Activated naive CD4-positive, alpha-beta T cell treated with anti-CD3 and anti-CD28 coated beads for 36 hours (primary cell): ENCODE measurements at regions not wholly inside any gene's neighbourhood (a gene's known extent, or its start where the extent isn't known, plus 50 kb on each side); places are given as distances from the start of the nearest gene placed in this dataset.
"Not testable (repeated sequence)": the region's sequence is repeated elsewhere in the genome, so short reads cannot be mapped to it uniquely, and the experiment has no call there.

Experiments used
- CTCF ChIA-PET: fragments of 350-600 bp; sonication (Branson Sonifier 250); formaldehyde crosslinking; loops from one replicate; lab custom pipeline; 2021; ENCODE audit warnings: antibody characterized with exemption; lab: Charles Lee
- DNase-seq: peaks from one replicate; pipeline ENCODE4 v3.0.0-alpha.2; 2020
- H3K27ac Mint-ChIP-seq: one replicate; pipeline ENCODE4 v1.8.0; 2021; ENCODE audit warnings: mild to moderate bottlenecking, mixed read lengths
- H3K27me3 Mint-ChIP-seq: one replicate; pipeline ENCODE4 v1.8.0; 2021; ENCODE audit warnings: low read depth, mixed read lengths
- H3K36me3 Mint-ChIP-seq: one replicate; pipeline ENCODE4 v1.8.0; 2021; ENCODE audit warnings: low read depth, mixed read lengths
- H3K4me1 Mint-ChIP-seq: one replicate; pipeline ENCODE4 v1.8.0; 2021; ENCODE audit warnings: low read depth, mixed read lengths
- H3K4me3 Mint-ChIP-seq: one replicate; pipeline ENCODE4 v1.8.0; 2021; ENCODE audit warnings: mild to moderate bottlenecking, moderate library complexity, mixed read lengths
- H3K9me3 Mint-ChIP-seq: one replicate; pipeline ENCODE4 v1.8.0; 2021; ENCODE audit warnings: mixed read lengths
- intact Hi-C: fragments of 100-400 bp; cut with micrococcal nuclease; formaldehyde crosslinking; loops from one replicate; pipeline ENCODE4 v1.15.1; 2023

GRCh38 chr10:27383595-27384542 is 120.2 kb upstream of the RAB18 start:
- H3K27me3 Mint-ChIP-seq, result peaks cover 22% of the 10 kb centered on the region
- H3K36me3 Mint-ChIP-seq, result no peaks in the 10 kb centered on the region
- H3K4me3 Mint-ChIP-seq, result no peak overlapping the region
- peaks cover 3% of the 10 kb centered on the region for H3K9me3 Mint-ChIP-seq
- DNase-seq, result no peak
- H3K27ac Mint-ChIP-seq, result no peak overlapping the region
- intact Hi-C loops, result no loop called here
- CTCF ChIA-PET, result no interaction called here
- H3K4me1 Mint-ChIP-seq, result no peaks in the 10 kb centered on the region

- H3K9me3 Mint-ChIP-seq, result peaks cover 3% of the 10 kb centered on the region
- intact Hi-C loops, result no loop called here
- CTCF ChIA-PET, result interaction anchor here (0.8 kb wide), 1 partner anchor 159 kb away, joined by 3 read pairs; no protein-coding TSS in a partner anchor
- no peaks in the 10 kb centered on the region for H3K4me1 Mint-ChIP-seq
- H3K36me3 Mint-ChIP-seq, result no peaks in the 10 kb centered on the region
- H3K27me3 Mint-ChIP-seq, result peaks cover 22% of the 10 kb centered on the region
- DNase-seq, result no peak
- H3K4me3 Mint-ChIP-seq, result no peak overlapping the region
- no peak overlapping the region for H3K27ac Mint-ChIP-seq
Observed at GRCh38 chr10:27382176-27382575, 121.9 kb upstream of the RAB18 start.

- intact Hi-C loops, result no loop called here
- CTCF ChIA-PET, result no interaction called here
Observed at GRCh38 chr10:27380929-27381358, 123.2 kb upstream of the RAB18 start.

GRCh38 chr10:27379041-27379440 is 125.1 kb upstream of the RAB18 start:
- intact Hi-C loops, result loop anchor here (10.0 kb wide), 1 partner anchor 1006 kb away; no protein-coding TSS in a partner anchor
- H3K27me3 Mint-ChIP-seq, DNase-seq, CTCF ChIA-PET, H3K4me1 Mint-ChIP-seq, H3K27ac Mint-ChIP-seq, H3K9me3 Mint-ChIP-seq, H3K4me3 Mint-ChIP-seq, H3K36me3 Mint-ChIP-seq: not testable (repeated sequence)

More at GRCh38 chr10:27380929-27381358, 123.2 kb upstream of the RAB18 start:
- peaks cover 3% of the 10 kb centered on the region for H3K9me3 Mint-ChIP-seq
- H3K4me3 Mint-ChIP-seq, result no peak overlapping the region
- no peaks in the 10 kb centered on the region for H3K4me1 Mint-ChIP-seq
- H3K27ac Mint-ChIP-seq, result no peak overlapping the region
- no peak for DNase-seq
- H3K27me3 Mint-ChIP-seq, result peaks cover 15% of the 10 kb centered on the region
- no peaks in the 10 kb centered on the region for H3K36me3 Mint-ChIP-seq

- CTCF ChIA-PET, result interaction anchor here (0.6 to 1.5 kb wide), 3 partner anchors 13 to 145 kb away, joined by 3 to 4 read pairs (median 3); no protein-coding TSS in a partner anchor
- Mint-ChIP-seq H3K27ac (no peak overlapping the region), H3K36me3 (no peaks in the 10 kb centered on the region), H3K27me3 (no peaks in the 10 kb centered on the region), H3K4me1 (no peaks in the 10 kb centered on the region), H3K9me3 (no peaks in the 10 kb centered on the region), H3K4me3 (no peak overlapping the region)
- no peak for DNase-seq
- intact Hi-C loops, result loop anchor here (1.0 to 10.0 kb wide), 3 partner anchors 281 to 1011 kb away; no protein-coding TSS in a partner anchor
Observed at GRCh38 chr10:27373566-27374160, 130.4 kb upstream of the RAB18 start.

- DNase-seq, result no peak
- intact Hi-C loops, result loop anchor here (5.0 to 10.0 kb wide), 2 partner anchors 870 to 1013 kb away; no protein-coding TSS in a partner anchor
- Mint-ChIP-seq H3K4me1 (peaks cover 3% of the 10 kb centered on the region), H3K9me3 (no peaks in the 10 kb centered on the region), H3K36me3 (no peaks in the 10 kb centered on the region), H3K4me3 (no peak overlapping the region), H3K27ac (no peak overlapping the region), H3K27me3 (no peaks in the 10 kb centered on the region)
- CTCF ChIA-PET, result interaction anchor here (0.9 to 1.9 kb wide), 2 partner anchors 10 to 12 kb away, joined by 3 to 6 read pairs; no protein-coding TSS in a partner anchor
Observed at GRCh38 chr10:27372095-27372494, 131.5 kb upstream of the ACBD5 start.

GRCh38 chr10:27371375-27371774 is 130.8 kb upstream of the ACBD5 start:
- H3K27me3 Mint-ChIP-seq, H3K36me3 Mint-ChIP-seq, H3K4me3 Mint-ChIP-seq, DNase-seq, H3K9me3 Mint-ChIP-seq, H3K27ac Mint-ChIP-seq, H3K4me1 Mint-ChIP-seq: not testable (repeated sequence)
- CTCF ChIA-PET, result interaction anchor here (0.9 to 1.9 kb wide), 2 partner anchors 9 to 11 kb away, joined by 3 to 6 read pairs; no protein-coding TSS in a partner anchor
- intact Hi-C loops, result loop anchor here (2.0 to 10.0 kb wide), 5 partner anchors 75 to 1013 kb away; no protein-coding TSS in a partner anchor

- Mint-ChIP-seq H3K27me3 (no peaks in the 10 kb centered on the region), H3K4me3 (no peak overlapping the region), H3K9me3 (no peaks in the 10 kb centered on the region), H3K27ac (no peak overlapping the region), H3K4me1 (peaks cover 12% of the 10 kb centered on the region), H3K36me3 (no peaks in the 10 kb centered on the region)
- no peak for DNase-seq
- intact Hi-C loops, result loop anchor here (2.0 to 10.0 kb wide), 6 partner anchors 77 to 1015 kb away; no protein-coding TSS in a partner anchor
- CTCF ChIA-PET, result interaction anchor here (0.6 to 1.2 kb wide), 9 partner anchors 71 to 881 kb away, joined by 3 to 8 read pairs (median 5); no protein-coding TSS in a partner anchor
Observed at GRCh38 chr10:27369880-27370279, 129.3 kb upstream of the ACBD5 start.

GRCh38 chr10:27368706-27369105 is 128.1 kb upstream of the ACBD5 start:
- no peaks in the 10 kb centered on the region for H3K27me3 Mint-ChIP-seq
- peaks cover 12% of the 10 kb centered on the region for H3K4me1 Mint-ChIP-seq
- H3K36me3 Mint-ChIP-seq, result no peaks in the 10 kb centered on the region
- intact Hi-C loops, result loop anchor here (10.0 kb wide), 1 partner anchor 644 kb away; no protein-coding TSS in a partner anchor
- no peaks in the 10 kb centered on the region for H3K9me3 Mint-ChIP-seq
- no peak overlapping the region for H3K4me3 Mint-ChIP-seq
- no peak for DNase-seq
- H3K27ac Mint-ChIP-seq, result no peak overlapping the region
- CTCF ChIA-PET, result interaction anchor here (0.7 to 1.2 kb wide), 2 partner anchors 9 to 146 kb away, joined by 3 to 5 read pairs; no protein-coding TSS in a partner anchor

- H3K4me1 Mint-ChIP-seq, result peaks cover 12% of the 10 kb centered on the region
- no peaks in the 10 kb centered on the region for H3K27me3 Mint-ChIP-seq
- CTCF ChIA-PET, result interaction anchor here (0.6 to 0.8 kb wide), 2 partner anchors 143 to 264 kb away, joined by 4 to 6 read pairs; no protein-coding TSS in a partner anchor
- no peak for DNase-seq
- intact Hi-C loops, result loop anchor here (10.0 kb wide), 1 partner anchor 642 kb away; no protein-coding TSS in a partner anchor
- no peak overlapping the region for H3K4me3 Mint-ChIP-seq
- H3K9me3 Mint-ChIP-seq, result no peaks in the 10 kb centered on the region
- no peaks in the 10 kb centered on the region for H3K36me3 Mint-ChIP-seq
- no peak overlapping the region for H3K27ac Mint-ChIP-seq
Observed at GRCh38 chr10:27366769-27367168, 126.2 kb upstream of the ACBD5 start.

- Mint-ChIP-seq H3K9me3 (no peaks in the 10 kb centered on the region), H3K4me3 (no peak overlapping the region), H3K27ac (no peak overlapping the region), H3K27me3 (no peaks in the 10 kb centered on the region), H3K36me3 (no peaks in the 10 kb centered on the region), H3K4me1 (peaks cover 12% of the 10 kb centered on the region)
- CTCF ChIA-PET, result interaction anchor here (1.1 to 1.6 kb wide), 2 partner anchors 11 to 140 kb away, joined by 3 to 4 read pairs; no protein-coding TSS in a partner anchor
- intact Hi-C loops, result loop anchor here (5.0 to 10.0 kb wide), 3 partner anchors 37 to 639 kb away; partner anchors contain the start of gene ACBD5
- DNase-seq, result no peak
Observed at GRCh38 chr10:27364028-27364427, 123.4 kb upstream of the ACBD5 start.
